Esophagus muscularis mucosa (tissue), 4 donors: ENCODE measurements at regions not wholly inside any gene's neighbourhood (a gene's known extent, or its start where the extent isn't known, plus 50 kb on each side); places are given as distances from the start of the nearest gene placed in this dataset.

Source experiments
- DNase-seq: peaks from one replicate; pipeline ENCODE4 v3.0.0-alpha.2; 2017; ENCODE audit errors: extremely low spot score
- H3K27ac ChIP-seq, 4 donors: fragments of 200-600 bp; sonication (generic); replicated peaks in 1 of 4; 1 replicate in 3 of 4; 2 replicates in 1 of 4; pipeline ENCODE4 v1.5.1; 2016 to 2019; ENCODE audit warnings: mild to moderate bottlenecking in 1 of 4
- H3K27me3 ChIP-seq, 4 donors: fragments of 200-600 bp; sonication (generic); one replicate each; pipeline versions ENCODE4 v1.5.1 to v1.6.0; 2016 to 2019
- H3K36me3 ChIP-seq, 4 donors: fragments of 200-600 bp; sonication (generic); one replicate each; pipeline ENCODE4 v1.5.1; 2016 to 2019
- H3K4me1 ChIP-seq, 4 donors: fragments of 200-600 bp; sonication (generic); one replicate each; pipeline ENCODE4 v1.5.1; 2016 to 2019
- H3K4me3 ChIP-seq, 4 donors: fragments of 200-600 bp; sonication (generic); 1 replicate in 2 of 4; 2 replicates in 2 of 4; pipeline ENCODE4 v1.5.1; 2016 to 2019; ENCODE audit warnings: mild to moderate bottlenecking in 4 of 4, moderate library complexity in 1 of 4
- H3K9me3 ChIP-seq, 4 donors: fragments of 200-600 bp; sonication (generic); 1 replicate in 3 of 4; 2 replicates in 1 of 4; pipeline ENCODE4 v1.5.1; 2016 to 2019
- EP300 ChIP-seq: sonication (generic); formaldehyde crosslinking; IDR thresholded peaks from one replicate; pipeline ENCODE4 v1.6.1; 2017; ENCODE audit warnings: antibody characterized with exemption
- POLR2A ChIP-seq: fragments of 450-650 bp; IDR thresholded peaks from one replicate; pipeline ENCODE4 v1.6.1; 2017; ENCODE audit warnings: antibody characterized with exemption, moderate library complexity, mild to moderate bottlenecking, low read depth
- POLR2AphosphoS5 ChIP-seq, 2 donors: sonication (generic); formaldehyde crosslinking; IDR thresholded peaks; one replicate each; pipeline ENCODE4 v1.6.1; 2017; ENCODE audit warnings: antibody characterized with exemption in 2 of 2
- WGBS: methylation state at CpG from one replicate; pipeline ENCODE4 v1.1.5; 2018; 5-methylcytosine and 5-hydroxymethylcytosine counted together
- intact Hi-C: fragments of 100-400 bp; cut with DNase I; formaldehyde crosslinking; loops from one replicate; pipeline ENCODE4 v1.15.1; 2023
- TF ChIP-seq, protein P1 (sequence below), 3 experiments: fragments of 200-600 bp in 2 of 3; fragments of 450-650 bp in 1 of 3; sonication (generic) in 2 of 3; IDR thresholded peaks; one replicate each; pipeline ENCODE4 v1.5.1; 2017 to 2019; ENCODE audit warnings: antibody characterized with exemption in 3 of 3, mild to moderate bottlenecking in 2 of 3, moderate library complexity in 1 of 3

DNA sequence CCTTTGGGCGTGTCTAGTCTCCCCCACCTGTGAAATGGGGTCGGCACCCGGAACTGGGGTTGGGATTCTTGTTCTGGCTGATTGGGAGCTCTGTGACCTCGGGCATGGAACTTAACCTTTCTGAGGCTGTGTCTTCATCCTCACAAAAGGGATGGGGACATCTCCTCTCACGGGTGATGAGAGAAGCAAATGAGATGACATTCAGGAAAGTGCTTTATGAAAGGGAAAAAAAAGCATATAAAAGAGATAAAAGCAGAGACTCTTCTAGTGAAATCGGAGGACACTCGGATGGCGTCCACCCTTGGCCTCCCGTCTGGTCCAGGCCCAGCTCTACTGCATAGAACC is 98.9 kb downstream of the LRRC74A start:
- TF ChIP-seq POLR2A (no peak), EP300 (no peak), POLR2AphosphoS5 (IDR thresholded peaks at IDR 0.05) (no peak)
- TF ChIP-seq, protein P1, sequence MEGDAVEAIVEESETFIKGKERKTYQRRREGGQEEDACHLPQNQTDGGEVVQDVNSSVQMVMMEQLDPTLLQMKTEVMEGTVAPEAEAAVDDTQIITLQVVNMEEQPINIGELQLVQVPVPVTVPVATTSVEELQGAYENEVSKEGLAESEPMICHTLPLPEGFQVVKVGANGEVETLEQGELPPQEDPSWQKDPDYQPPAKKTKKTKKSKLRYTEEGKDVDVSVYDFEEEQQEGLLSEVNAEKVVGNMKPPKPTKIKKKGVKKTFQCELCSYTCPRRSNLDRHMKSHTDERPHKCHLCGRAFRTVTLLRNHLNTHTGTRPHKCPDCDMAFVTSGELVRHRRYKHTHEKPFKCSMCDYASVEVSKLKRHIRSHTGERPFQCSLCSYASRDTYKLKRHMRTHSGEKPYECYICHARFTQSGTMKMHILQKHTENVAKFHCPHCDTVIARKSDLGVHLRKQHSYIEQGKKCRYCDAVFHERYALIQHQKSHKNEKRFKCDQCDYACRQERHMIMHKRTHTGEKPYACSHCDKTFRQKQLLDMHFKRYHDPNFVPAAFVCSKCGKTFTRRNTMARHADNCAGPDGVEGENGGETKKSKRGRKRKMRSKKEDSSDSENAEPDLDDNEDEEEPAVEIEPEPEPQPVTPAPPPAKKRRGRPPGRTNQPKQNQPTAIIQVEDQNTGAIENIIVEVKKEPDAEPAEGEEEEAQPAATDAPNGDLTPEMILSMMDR (IDR thresholded peaks at IDR 0.05): no peak
- Histone ChIP-seq H3K9me3 (no peaks in the 10 kb centered on the region), H3K27me3 (no peaks in the 10 kb centered on the region), H3K4me3 (no peak overlapping the region), H3K27ac (no peak overlapping the region), H3K4me1 (peaks cover 39 to 64% (median 47%) of the 10 kb centered on the region in 4 donors), H3K36me3 (no peaks in the 10 kb centered on the region)
- intact Hi-C loops: no loop called here
- 80% methylated on average over 8 of the region's 9 CpGs for WGBS
- no peak for DNase-seq

DNA sequence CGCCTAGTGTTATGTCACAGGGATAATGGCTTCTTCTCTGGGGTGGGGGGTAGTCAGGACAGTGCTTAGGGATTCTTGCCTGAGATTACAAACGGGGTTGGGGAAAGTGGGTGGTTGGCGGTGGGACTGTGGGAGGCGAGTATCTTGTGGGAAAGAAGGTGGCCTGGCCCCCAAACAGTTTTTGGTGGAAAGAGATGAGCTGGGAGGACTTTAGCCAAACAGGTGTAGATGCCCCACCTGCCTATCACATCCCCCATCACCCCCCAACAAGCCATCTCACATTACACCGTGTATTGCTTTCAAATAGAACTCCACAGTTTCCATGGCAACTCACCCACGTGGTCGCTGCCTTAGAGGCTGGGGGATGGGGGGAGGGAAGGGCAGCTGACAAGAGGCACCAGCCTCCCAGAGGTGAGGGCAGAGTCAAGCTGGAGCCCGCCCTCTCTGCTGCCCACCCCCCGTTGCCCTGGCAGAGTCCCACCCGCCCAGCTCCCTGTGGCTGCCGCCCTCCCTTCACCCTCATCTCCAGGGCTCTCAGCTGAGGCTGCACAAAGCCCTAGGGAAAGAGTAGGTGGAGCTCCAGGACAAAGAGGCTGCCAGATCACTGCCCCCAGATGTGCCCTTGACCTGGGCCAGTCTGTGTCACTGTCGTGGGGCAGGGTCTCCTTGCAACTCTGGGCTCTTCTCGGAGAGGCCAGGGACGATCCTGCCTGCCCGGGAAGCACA is 98.3 kb downstream of the LRRC74A start:
- H3K9me3 ChIP-seq: no peaks in the 10 kb centered on the region
- no peak for DNase-seq
- peaks cover 44 to 69% (median 52%) of the 10 kb centered on the region in 4 donors for H3K4me1 ChIP-seq
- 66% methylated on average over 11 of the region's 15 CpGs for WGBS
- H3K4me3 ChIP-seq: no peak overlapping the region
- TF ChIP-seq, protein P1 (IDR thresholded peaks at IDR 0.05): no peak
- TF ChIP-seq POLR2AphosphoS5 (IDR thresholded peaks at IDR 0.05) (no peak), EP300 (no peak), POLR2A (no peak)
- H3K36me3 ChIP-seq: no peaks in the 10 kb centered on the region
- H3K27ac ChIP-seq: no peak overlapping the region
- no peaks in the 10 kb centered on the region for H3K27me3 ChIP-seq
- intact Hi-C loops: loop anchor here (5.0 kb wide), 1 partner anchor 33 kb away; no protein-coding TSS in a partner anchor

DNA sequence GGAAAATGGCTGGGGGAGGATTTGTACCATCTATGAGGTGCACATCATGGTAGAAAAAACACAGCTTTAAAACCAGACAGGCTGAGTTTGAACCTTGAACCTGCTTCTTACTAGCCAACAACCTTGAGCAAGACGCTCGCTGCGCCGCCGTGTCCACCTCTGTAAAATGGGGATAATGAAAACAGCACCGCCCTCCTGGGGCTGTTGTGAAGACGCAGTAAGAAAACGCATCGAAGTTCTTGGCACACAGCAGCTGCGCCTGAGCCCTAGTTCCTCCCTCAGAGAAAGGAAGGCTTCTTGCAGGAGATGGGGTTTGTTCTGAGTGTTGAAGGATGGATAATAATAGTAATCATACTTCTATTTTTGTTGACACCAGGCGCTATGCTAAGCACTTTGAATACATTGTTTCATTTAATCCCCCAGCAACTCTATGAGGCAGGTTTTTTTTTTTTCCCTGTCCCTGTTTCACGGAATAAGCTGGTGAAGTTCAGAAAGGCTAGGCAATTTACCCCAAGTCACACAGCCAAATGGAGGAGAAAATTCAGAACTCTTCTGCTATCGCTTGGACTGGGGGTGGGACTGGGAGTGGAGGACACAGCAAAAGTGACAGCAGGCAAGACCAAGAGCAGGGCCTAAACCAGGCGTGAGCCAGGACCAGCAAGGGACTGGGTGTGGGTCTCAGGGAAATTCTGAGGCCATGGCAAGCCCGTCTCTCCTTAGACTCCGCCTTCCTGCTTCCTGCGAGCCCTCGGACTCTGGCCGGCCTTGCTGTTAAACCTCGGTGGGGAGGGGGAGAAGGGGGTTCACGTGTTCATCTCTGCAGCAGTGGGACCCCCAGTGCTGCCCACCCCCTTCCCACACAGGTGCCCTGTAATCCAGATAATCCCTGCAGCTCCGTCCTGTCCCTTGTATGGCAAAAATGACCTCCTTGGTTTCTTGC is 97.5 kb downstream of the LRRC74A start:
- H3K27ac ChIP-seq: no peak overlapping the region
- TF ChIP-seq POLR2A (no peak), EP300 (no peak), POLR2AphosphoS5 (IDR thresholded peaks at IDR 0.05) (no peak)
- TF ChIP-seq, protein P1 (IDR thresholded peaks at IDR 0.05): no peak
- no peak overlapping the region for H3K4me3 ChIP-seq
- no peaks in the 10 kb centered on the region for H3K27me3 ChIP-seq
- intact Hi-C loops: loop anchor here (5.0 kb wide), 1 partner anchor 34 kb away; no protein-coding TSS in a partner anchor
- peaks cover 51 to 72% (median 58%) of the 10 kb centered on the region in 4 donors for H3K4me1 ChIP-seq
- no peaks in the 10 kb centered on the region for H3K9me3 ChIP-seq
- no peaks in the 10 kb centered on the region for H3K36me3 ChIP-seq
- WGBS: 83% methylated on average over 18 of the region's 22 CpGs
- DNase-seq: no peak

DNA sequence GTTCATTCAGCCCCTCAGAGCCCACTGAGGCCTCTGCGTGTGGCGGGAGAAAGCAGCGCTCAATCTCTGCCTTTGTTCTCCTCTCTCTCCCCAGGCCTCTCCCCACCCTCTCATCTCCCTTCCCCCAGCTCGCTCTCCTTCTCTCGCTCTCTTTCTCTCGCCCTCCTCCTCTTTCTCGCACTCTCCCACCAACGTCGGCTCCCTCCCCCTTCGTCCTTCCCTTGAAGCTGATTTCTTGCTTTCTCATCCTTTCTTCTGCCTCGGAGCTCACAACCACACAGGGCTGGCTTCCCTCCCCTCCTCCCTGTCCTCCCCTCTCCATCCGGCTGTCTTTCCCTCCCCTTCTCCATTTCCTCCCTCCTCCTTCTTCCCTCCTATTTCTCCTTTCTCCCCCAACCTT is 96.4 kb downstream of the LRRC74A start:
- intact Hi-C loops: loop anchor here (5.0 kb wide), 1 partner anchor 35 kb away; no protein-coding TSS in a partner anchor
- H3K27me3 ChIP-seq: no peaks in the 10 kb centered on the region
- peak overlapping the region in 1 of 4 donors; percentile 18 for H3K27ac ChIP-seq
- TF ChIP-seq, protein P1 (IDR thresholded peaks at IDR 0.05): no peak
- TF ChIP-seq POLR2AphosphoS5 (IDR thresholded peaks at IDR 0.05) (no peak), EP300 (no peak)
- no peak for DNase-seq
- peaks cover 51 to 72% (median 59%) of the 10 kb centered on the region in 4 donors for H3K4me1 ChIP-seq
- no peak overlapping the region for H3K4me3 ChIP-seq
- 63% methylated on average over 11 of the region's 12 CpGs for WGBS
- no peaks in the 10 kb centered on the region for H3K36me3 ChIP-seq
- no peaks in the 10 kb centered on the region for H3K9me3 ChIP-seq
